GM12864 (cell line): ENCODE measurements at regions not wholly inside any gene's neighbourhood (a gene's known extent, or its start where the extent isn't known, plus 50 kb on each side); places are given as distances from the start of the nearest gene placed in this dataset.

Source experiments
- DNase-seq: peaks from one replicate; pipeline ENCODE4 v3.0.0-alpha.2; 2011; ENCODE audit warnings: low read depth
- H3K4me3 ChIP-seq: 2 replicates; pipeline ENCODE4 v1.5.1; 2011; ENCODE audit warnings: mild to moderate bottlenecking, low read depth, low read length, control low read depth
- TF ChIP-seq, protein P1 (sequence below): IDR thresholded peaks from 2 replicates; pipeline ENCODE4 v1.5.1; 2011; ENCODE audit warnings: low read depth, mild to moderate bottlenecking, moderate library complexity, low read length, control low read depth, inconsistent platforms; ENCODE audit errors: missing control alignments

DNA sequence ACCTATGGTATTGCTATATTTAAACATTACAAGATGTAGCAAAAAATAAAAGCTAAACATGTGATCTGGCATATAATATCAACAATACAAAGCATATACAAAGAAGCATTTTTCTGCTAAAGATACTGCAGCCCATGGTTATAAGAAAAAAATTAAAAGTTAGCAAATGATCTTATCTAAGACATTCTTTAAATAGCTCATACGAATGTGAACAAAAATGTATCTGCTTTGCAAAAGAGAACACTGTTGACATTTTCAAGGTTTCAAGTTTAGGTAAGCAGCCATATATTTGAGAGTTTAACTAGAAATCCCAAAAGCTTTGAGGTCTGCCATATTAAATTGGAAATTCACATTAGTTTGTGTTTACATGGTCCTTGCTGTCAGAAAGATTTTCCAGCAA lies 301.0 kb upstream of the SLC39A10 start:
- no peak for DNase-seq
- no peak overlapping the region for H3K4me3 ChIP-seq
- TF ChIP-seq, protein P1, sequence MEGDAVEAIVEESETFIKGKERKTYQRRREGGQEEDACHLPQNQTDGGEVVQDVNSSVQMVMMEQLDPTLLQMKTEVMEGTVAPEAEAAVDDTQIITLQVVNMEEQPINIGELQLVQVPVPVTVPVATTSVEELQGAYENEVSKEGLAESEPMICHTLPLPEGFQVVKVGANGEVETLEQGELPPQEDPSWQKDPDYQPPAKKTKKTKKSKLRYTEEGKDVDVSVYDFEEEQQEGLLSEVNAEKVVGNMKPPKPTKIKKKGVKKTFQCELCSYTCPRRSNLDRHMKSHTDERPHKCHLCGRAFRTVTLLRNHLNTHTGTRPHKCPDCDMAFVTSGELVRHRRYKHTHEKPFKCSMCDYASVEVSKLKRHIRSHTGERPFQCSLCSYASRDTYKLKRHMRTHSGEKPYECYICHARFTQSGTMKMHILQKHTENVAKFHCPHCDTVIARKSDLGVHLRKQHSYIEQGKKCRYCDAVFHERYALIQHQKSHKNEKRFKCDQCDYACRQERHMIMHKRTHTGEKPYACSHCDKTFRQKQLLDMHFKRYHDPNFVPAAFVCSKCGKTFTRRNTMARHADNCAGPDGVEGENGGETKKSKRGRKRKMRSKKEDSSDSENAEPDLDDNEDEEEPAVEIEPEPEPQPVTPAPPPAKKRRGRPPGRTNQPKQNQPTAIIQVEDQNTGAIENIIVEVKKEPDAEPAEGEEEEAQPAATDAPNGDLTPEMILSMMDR, result no peak

DNA sequence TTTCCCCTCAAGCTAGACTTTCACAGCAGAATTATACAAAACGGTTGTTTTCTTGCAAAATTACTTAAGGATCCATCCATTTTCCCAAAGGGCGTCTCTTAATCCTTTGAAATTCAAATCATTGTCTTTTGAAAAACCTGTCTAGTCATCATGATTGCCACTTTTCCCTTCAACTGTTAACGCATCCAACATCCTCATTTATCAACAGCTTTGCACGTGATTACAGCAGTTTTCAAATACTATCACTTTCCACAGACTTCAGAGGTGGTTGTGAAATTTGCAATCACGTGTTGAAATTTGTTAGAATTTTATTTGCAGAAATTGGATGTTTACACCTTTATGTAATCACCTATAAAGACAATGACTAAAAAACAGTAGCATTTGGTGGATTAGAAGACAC lies 304.4 kb upstream of the SLC39A10 start:
- no peak for DNase-seq
- H3K4me3 ChIP-seq, result no peak overlapping the region
- TF ChIP-seq, protein P1, result no peak

DNA sequence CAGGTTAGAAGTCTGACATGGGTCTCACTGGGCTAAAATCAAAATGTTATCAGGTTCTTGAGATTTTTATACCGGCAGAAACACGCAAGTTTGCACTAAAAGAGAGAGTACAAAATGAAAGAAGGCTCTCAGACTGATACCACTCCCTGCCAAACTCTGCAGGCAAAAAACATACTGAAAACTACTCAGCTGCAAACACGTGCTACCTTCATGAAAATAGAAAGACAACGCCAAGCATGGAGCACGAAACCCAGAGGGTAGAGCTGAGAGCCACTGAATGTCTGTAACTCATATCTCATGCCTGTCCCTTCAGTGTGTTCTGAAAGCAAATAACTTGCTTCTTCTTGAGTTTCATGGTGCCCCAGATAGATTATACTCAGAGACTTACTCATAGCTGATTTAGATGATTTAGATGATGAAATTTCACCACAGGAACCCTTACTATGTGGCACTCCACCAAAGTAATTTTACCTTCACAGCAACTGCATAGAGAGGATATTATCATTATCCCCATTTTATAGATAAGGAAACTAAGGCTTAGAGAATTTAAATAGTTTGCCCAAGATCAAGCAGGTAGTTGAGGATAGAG lies 313.0 kb upstream of the SLC39A10 start:
- TF ChIP-seq, protein P1, result no peak
- no peak for DNase-seq
- no peak overlapping the region for H3K4me3 ChIP-seq

DNA sequence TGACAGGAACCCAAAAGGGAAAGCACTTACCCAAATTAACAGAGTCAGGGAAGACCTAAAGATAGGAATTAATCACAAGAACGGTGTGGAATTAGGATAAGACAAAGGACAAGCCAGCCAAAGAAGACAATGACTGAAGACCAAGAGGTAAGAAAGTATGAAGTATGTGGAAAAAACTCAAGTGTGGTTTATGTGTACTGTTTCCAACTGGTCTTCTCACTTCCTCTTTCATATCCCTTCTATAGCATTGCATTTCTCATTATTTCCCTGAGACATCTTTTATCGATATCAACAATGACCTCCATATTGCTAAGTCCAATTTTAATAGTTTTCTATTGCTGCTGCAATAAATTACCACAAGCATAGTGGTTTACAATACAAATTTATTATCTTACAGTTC lies 313.5 kb upstream of the SLC39A10 start:
- DNase-seq, result no peak
- TF ChIP-seq, protein P1, result no peak
- H3K4me3 ChIP-seq, result no peak overlapping the region

DNA sequence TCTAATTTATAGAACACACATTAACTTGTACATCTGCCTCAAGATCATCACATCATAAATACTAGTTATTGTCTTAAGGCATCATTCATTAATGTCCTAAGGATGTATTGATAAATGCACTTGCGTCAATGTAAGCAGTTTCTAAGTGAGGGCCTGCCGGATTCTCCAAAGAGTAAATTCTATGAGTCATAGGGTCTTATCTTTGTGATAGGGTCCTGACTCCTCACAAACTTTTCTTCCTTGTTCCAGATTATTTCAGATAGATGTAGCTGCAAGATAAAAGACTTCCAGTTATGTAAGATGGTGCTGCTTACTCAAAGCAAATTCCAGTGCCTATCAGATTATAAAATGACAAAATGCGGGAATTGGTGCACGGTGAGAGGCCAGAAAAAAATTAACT lies 315.0 kb upstream of the SLC39A10 start:
- DNase-seq, result no peak
- TF ChIP-seq, protein P1, result no peak
- no peak overlapping the region for H3K4me3 ChIP-seq

DNA sequence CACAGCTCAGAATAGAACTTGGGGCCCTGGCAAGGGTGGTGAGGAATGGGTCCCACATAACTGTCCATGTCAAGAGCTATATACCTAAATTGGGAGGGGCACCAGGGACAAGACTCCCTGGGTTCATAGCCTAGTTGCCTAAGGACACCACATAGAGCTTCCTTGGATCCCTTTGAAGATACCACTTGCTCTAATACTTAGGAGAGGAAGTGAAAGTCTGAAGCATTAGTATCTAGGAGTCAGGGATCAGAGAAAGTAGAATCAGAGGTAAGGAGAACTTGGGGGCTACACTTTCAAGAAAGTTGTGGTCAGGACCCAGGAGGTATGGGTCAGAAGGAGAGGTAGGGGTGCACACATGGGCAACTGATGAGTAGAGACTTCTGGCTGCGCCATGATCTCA lies 318.2 kb upstream of the SLC39A10 start:
- TF ChIP-seq, protein P1, result no peak
- H3K4me3 ChIP-seq, result no peak overlapping the region
- DNase-seq, result no peak

DNA sequence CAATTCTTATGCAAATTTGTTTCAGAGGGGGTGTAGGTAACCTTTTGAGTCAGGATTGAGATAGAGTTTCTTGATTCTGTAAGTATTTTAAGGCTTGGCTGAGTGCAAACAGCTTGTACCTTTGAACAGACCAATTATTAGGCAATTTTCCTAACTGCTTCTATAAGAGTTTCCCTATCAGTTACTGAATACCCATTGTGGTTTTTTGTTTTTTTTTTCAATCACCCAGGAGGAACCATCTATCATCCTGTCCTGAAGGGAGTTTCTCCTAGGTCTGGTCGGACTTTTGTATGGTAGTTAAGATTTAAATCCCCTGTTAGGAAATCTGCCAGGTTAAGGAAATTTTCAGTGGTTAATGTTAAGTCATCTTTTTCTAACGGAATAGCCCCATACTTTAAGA lies 319.4 kb upstream of the SLC39A10 start:
- TF ChIP-seq, protein P1, result no peak
- no peak for DNase-seq
- H3K4me3 ChIP-seq, result no peak overlapping the region
